SK-N-SH (cell line): ENCODE measurements at regions not wholly inside any gene's neighbourhood (a gene's known extent, or its start where the extent isn't known, plus 50 kb on each side); places are given as distances from the start of the nearest gene placed in this dataset.

Experiments used
- CTCF ChIA-PET: fragments of 300-600, 350-600 bp; formaldehyde crosslinking; extraction: SDS; loops from one replicate; lab custom pipeline; 2021; lab: Yijun Ruan, JAX
- POLR2A ChIA-PET: fragments of 350-600 bp; sonication (Branson Sonifier 250); formaldehyde crosslinking; extraction: SDS; loops from one replicate; lab custom pipeline; 2020; ENCODE audit warnings: antibody characterized with exemption, inconsistent platforms; lab: Yijun Ruan, JAX
- DNase-seq: peaks from one replicate; pipeline ENCODE4 v3.0.0; 2012
- H2AFZ ChIP-seq: fragments of 200-600 bp; sonication (generic); 2 replicates; pipeline ENCODE4 v1.8.1; 2016; ENCODE audit warnings: antibody characterized with exemption, mild to moderate bottlenecking, low read depth
- H3F3A ChIP-seq: fragments of 200-600 bp; sonication (generic); replicated peaks from 2 replicates; pipeline ENCODE3; 2016; ENCODE audit warnings: antibody characterized with exemption, mild to moderate bottlenecking; ENCODE audit not compliant: insufficient read depth
- H3K27ac ChIP-seq, 2 experiments: fragments of 200-500 bp in 1 of 2; fragments of 200-600 bp in 1 of 2; sonication (Bioruptor generic) in 1 of 2; sonication (generic), shearing (Covaris generic) in 1 of 2; 2 replicates each; pipeline versions ENCODE4 v1.5.1 to v1.6.1; 2014 to 2016; ENCODE audit warnings: low read depth in 2 of 2, inconsistent platforms in 1 of 2, low read length in 1 of 2, mild to moderate bottlenecking in 1 of 2, mixed read lengths in 1 of 2
- H3K27me3 ChIP-seq: fragments of 200-600 bp; sonication (generic), shearing (Covaris generic); 2 replicates; pipeline ENCODE4 v1.6.1; 2016; ENCODE audit warnings: mixed run types; ENCODE audit not compliant: insufficient read depth
- H3K36me3 ChIP-seq, 2 experiments: fragments of 200-500 bp in 1 of 2; fragments of 200-600 bp in 1 of 2; sonication (Bioruptor generic) in 1 of 2; sonication (generic) in 1 of 2; replicated peaks in 1 of 2; 2 replicates each; pipeline versions ENCODE3 to v1.5.1; 2014 to 2016; ENCODE audit warnings: low read length in 1 of 2, mild to moderate bottlenecking in 1 of 2; ENCODE audit not compliant: insufficient read depth in 2 of 2, control insufficient read depth in 1 of 2
- H3K4me1 ChIP-seq, 2 experiments: fragments of 200-500 bp in 1 of 2; fragments of 200-600 bp in 1 of 2; sonication (Bioruptor generic) in 1 of 2; sonication (generic), shearing (Covaris generic) in 1 of 2; 2 replicates each; pipeline versions ENCODE4 v1.5.1 to v1.6.1; 2014 to 2016; ENCODE audit warnings: low read depth in 1 of 2, low read length in 1 of 2, mixed run types in 1 of 2; ENCODE audit not compliant: insufficient read depth in 2 of 2, control insufficient read depth in 1 of 2
- H3K4me2 ChIP-seq: fragments of 200-600 bp; sonication (generic), shearing (Covaris generic); 2 replicates; pipeline ENCODE4 v1.6.1; 2017; ENCODE audit warnings: mixed run types
- H3K4me3 ChIP-seq, 2 experiments: fragments of 200-500 bp in 1 of 2; fragments of 200-600 bp in 1 of 2; sonication (Bioruptor generic) in 1 of 2; sonication (generic), shearing (Covaris generic) in 1 of 2; 2 replicates each; pipeline versions ENCODE4 v1.5.1 to v1.8.1; 2014 to 2016; ENCODE audit warnings: low read depth in 2 of 2, inconsistent platforms in 1 of 2, low read length in 1 of 2, mild to moderate bottlenecking in 1 of 2, mixed read lengths in 1 of 2, moderate library complexity in 1 of 2
- H3K79me2 ChIP-seq: fragments of 200-600 bp; sonication (generic); 2 replicates; pipeline ENCODE4 v1.8.1; 2017; ENCODE audit warnings: mild to moderate bottlenecking; ENCODE audit not compliant: insufficient read depth
- H3K9ac ChIP-seq: fragments of 200-600 bp; sonication (generic); 2 replicates; pipeline ENCODE4 v1.6.1; 2017; ENCODE audit warnings: mixed run types
- H3K9me2 ChIP-seq: fragments of 200-600 bp; sonication (generic); 2 replicates; pipeline ENCODE4 v1.6.1; 2017; ENCODE audit warnings: mixed run types
- H3K9me3 ChIP-seq: fragments of 200-600 bp; sonication (generic); 2 replicates; pipeline ENCODE4 v1.6.1; 2017; ENCODE audit warnings: mixed run types, mild to moderate bottlenecking, moderate library complexity
- H4K20me1 ChIP-seq: fragments of 200-600 bp; sonication (generic); 2 replicates; pipeline ENCODE4 v1.6.1; 2017; ENCODE audit warnings: mild to moderate bottlenecking, mixed run types; ENCODE audit not compliant: insufficient read depth
- CHD2 ChIP-seq: fragments of 150-350 bp; IDR thresholded peaks from 2 replicates; pipeline ENCODE4 v1.6.1; 2018; ENCODE audit warnings: low read length; ENCODE audit not compliant: partially characterized antibody
- ELF1 ChIP-seq: IDR thresholded peaks from 2 replicates; pipeline ENCODE4 v1.4.0; 2012
- EP300 ChIP-seq, 2 experiments: IDR thresholded peaks; 2 replicates each; pipeline versions ENCODE4 v1.4.0 to v1.6.1; 2012; ENCODE audit warnings: borderline replicate concordance in 1 of 2, low read depth in 1 of 2, low read length in 1 of 2
- FOXJ3 ChIP-seq: sonication (generic); formaldehyde crosslinking; IDR thresholded peaks from 2 replicates; pipeline ENCODE4 v1.5.1; 2020; ENCODE audit warnings: mild to moderate bottlenecking, missing genetic modification reagents
- FOXM1 ChIP-seq: IDR thresholded peaks from 2 replicates; pipeline ENCODE4 v1.4.0; 2012; ENCODE audit warnings: low read depth, mild to moderate bottlenecking
- GABPA ChIP-seq: IDR thresholded peaks from 2 replicates; pipeline ENCODE4 v1.4.0; 2012; ENCODE audit warnings: low read depth, mild to moderate bottlenecking
- GATA2 ChIP-seq: sonication (generic); formaldehyde crosslinking; IDR thresholded peaks from 2 replicates; pipeline ENCODE4 v1.5.0; 2020; ENCODE audit warnings: mild to moderate bottlenecking, missing genetic modification reagents
- JUND ChIP-seq: IDR thresholded peaks from 2 replicates; pipeline ENCODE4 v1.4.0; 2012
- MXI1 ChIP-seq: IDR thresholded peaks from 2 replicates; pipeline ENCODE4 v1.6.1; 2012; ENCODE audit warnings: mild to moderate bottlenecking, low read depth, low read length, improper control_type of control experiment
- NRF1 ChIP-seq: IDR thresholded peaks from 2 replicates; pipeline ENCODE4 v1.6.1; 2012; ENCODE audit warnings: low read depth, mild to moderate bottlenecking, low read length
- RAD21 ChIP-seq: IDR thresholded peaks from 2 replicates; pipeline ENCODE4 v1.6.1; 2012; ENCODE audit warnings: mild to moderate bottlenecking, low read length
- RCOR1 ChIP-seq: fragments of 150-350 bp; IDR thresholded peaks from 2 replicates; pipeline ENCODE4 v1.6.1; 2017; ENCODE audit warnings: antibody characterized with exemption, low read length
- RFX5 ChIP-seq: IDR thresholded peaks from 2 replicates; pipeline ENCODE4 v1.6.1; 2012; ENCODE audit warnings: mild to moderate bottlenecking, improper control_type of control experiment, low read length
- RXRA ChIP-seq: IDR thresholded peaks from 2 replicates; pipeline ENCODE4 v1.4.0; 2012; ENCODE audit warnings: low read depth, mild to moderate bottlenecking, borderline replicate concordance
- TCF12 ChIP-seq: IDR thresholded peaks from 2 replicates; pipeline ENCODE4 v1.4.0; 2012
- USF1 ChIP-seq: IDR thresholded peaks from 2 replicates; pipeline ENCODE4 v1.4.0; 2012; ENCODE audit warnings: low read depth, borderline replicate concordance
- WGBS: methylation state at CpG from one replicate; pipeline ENCODE4 v1.1.6; 2017; ENCODE audit warnings: low lambda C conversion rate; 5-methylcytosine and 5-hydroxymethylcytosine counted together
- TF ChIP-seq, protein P1 (sequence below): IDR thresholded peaks from 2 replicates; pipeline ENCODE4 v1.6.1; 2012; ENCODE audit warnings: mild to moderate bottlenecking, low read depth, low read length, moderate library complexity
- TF ChIP-seq, protein P2 (sequence below): fragments of 150-350 bp; IDR thresholded peaks from 2 replicates; pipeline ENCODE4 v1.6.1; 2017; ENCODE audit warnings: antibody characterized with exemption, low read length, low read depth, borderline replicate concordance

GRCh38 chr9:78565481-78565880 lies 268.6 kb downstream of the PSAT1 start:
- H3F3A ChIP-seq, result no peaks in the 10 kb centered on the region
- H3K27me3 ChIP-seq, result no peaks in the 10 kb centered on the region
- no peak overlapping the region for H2AFZ ChIP-seq
- no peaks in the 10 kb centered on the region for H3K79me2 ChIP-seq
- WGBS, result 80% methylated on average over 5 of the region's 5 CpGs
- no peak overlapping the region for H3K9ac ChIP-seq
- CTCF ChIA-PET, result interaction anchor here (0.6 kb wide), 1 partner anchor 126 kb away, joined by 3 read pairs; no protein-coding TSS in a partner anchor
- H3K36me3 ChIP-seq, result no peaks in the 10 kb centered on the region
- no peak overlapping the region for H3K4me2 ChIP-seq
- no peaks in the 10 kb centered on the region for H3K9me3 ChIP-seq
- H4K20me1 ChIP-seq, result no peaks in the 10 kb centered on the region
- H3K27ac ChIP-seq, result no peak overlapping the region
- no peaks in the 10 kb centered on the region for H3K9me2 ChIP-seq
- DNase-seq, result no peak
- TF ChIP-seq NRF1 (no peak), GATA2 (no peak), GABPA (no peak), RXRA (no peak), USF1 (no peak), JUND (no peak), RAD21 (no peak), RCOR1 (no peak), TCF12 (no peak), EP300 (IDR thresholded peaks at IDR 0.05; ENCODE audit: borderline replicate concordance in 1 of 2, low read depth in 1 of 2, low read length in 1 of 2) (no peak), ELF1 (no peak), RFX5 (no peak), FOXM1 (no peak), MXI1 (no peak), FOXJ3 (no peak), CHD2 (no peak)
- TF ChIP-seq, protein P1, sequence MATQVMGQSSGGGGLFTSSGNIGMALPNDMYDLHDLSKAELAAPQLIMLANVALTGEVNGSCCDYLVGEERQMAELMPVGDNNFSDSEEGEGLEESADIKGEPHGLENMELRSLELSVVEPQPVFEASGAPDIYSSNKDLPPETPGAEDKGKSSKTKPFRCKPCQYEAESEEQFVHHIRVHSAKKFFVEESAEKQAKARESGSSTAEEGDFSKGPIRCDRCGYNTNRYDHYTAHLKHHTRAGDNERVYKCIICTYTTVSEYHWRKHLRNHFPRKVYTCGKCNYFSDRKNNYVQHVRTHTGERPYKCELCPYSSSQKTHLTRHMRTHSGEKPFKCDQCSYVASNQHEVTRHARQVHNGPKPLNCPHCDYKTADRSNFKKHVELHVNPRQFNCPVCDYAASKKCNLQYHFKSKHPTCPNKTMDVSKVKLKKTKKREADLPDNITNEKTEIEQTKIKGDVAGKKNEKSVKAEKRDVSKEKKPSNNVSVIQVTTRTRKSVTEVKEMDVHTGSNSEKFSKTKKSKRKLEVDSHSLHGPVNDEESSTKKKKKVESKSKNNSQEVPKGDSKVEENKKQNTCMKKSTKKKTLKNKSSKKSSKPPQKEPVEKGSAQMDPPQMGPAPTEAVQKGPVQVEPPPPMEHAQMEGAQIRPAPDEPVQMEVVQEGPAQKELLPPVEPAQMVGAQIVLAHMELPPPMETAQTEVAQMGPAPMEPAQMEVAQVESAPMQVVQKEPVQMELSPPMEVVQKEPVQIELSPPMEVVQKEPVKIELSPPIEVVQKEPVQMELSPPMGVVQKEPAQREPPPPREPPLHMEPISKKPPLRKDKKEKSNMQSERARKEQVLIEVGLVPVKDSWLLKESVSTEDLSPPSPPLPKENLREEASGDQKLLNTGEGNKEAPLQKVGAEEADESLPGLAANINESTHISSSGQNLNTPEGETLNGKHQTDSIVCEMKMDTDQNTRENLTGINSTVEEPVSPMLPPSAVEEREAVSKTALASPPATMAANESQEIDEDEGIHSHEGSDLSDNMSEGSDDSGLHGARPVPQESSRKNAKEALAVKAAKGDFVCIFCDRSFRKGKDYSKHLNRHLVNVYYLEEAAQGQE, result no peak
- TF ChIP-seq, protein P2, sequence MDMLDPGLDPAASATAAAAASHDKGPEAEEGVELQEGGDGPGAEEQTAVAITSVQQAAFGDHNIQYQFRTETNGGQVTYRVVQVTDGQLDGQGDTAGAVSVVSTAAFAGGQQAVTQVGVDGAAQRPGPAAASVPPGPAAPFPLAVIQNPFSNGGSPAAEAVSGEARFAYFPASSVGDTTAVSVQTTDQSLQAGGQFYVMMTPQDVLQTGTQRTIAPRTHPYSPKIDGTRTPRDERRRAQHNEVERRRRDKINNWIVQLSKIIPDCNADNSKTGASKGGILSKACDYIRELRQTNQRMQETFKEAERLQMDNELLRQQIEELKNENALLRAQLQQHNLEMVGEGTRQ, result no peak
- H3K4me3 ChIP-seq, result no peak overlapping the region
- peaks cover 0 to 9% of the 10 kb centered on the region in 2 experiments; a peak in 1 of 4 replicates for H3K4me1 ChIP-seq
- POLR2A ChIA-PET, result no interaction called here
